H1 (cell line): ENCODE measurements at regions not wholly inside any gene's neighbourhood (a gene's known extent, or its start where the extent isn't known, plus 50 kb on each side); places are given as distances from the start of the nearest gene placed in this dataset.

Experiments
- HDAC6 ChIP-seq: IDR thresholded peaks from one replicate; pipeline ENCODE4 v1.7.1; 2012; ENCODE audit warnings: low read depth, mild to moderate bottlenecking, inconsistent platforms, low read length, moderate library complexity
- KDM4A ChIP-seq: IDR thresholded peaks from one replicate; pipeline ENCODE4 v1.7.1; 2012; ENCODE audit warnings: low read depth, mild to moderate bottlenecking, moderate library complexity, low read length, inconsistent platforms; ENCODE audit not compliant: severe bottlenecking

- TF ChIP-seq HDAC6 (no peak), KDM4A (no peak)
These were observed 56.4 kb upstream of the TMC1 start (continued) for GRCh38 chr9:72464857-72465592.
